ENCODE measurements at regions not wholly inside any gene's neighbourhood (a gene's known extent, or its start where the extent isn't known, plus 50 kb on each side); places are given as distances from the start of the nearest gene placed in this dataset.

DNA sequence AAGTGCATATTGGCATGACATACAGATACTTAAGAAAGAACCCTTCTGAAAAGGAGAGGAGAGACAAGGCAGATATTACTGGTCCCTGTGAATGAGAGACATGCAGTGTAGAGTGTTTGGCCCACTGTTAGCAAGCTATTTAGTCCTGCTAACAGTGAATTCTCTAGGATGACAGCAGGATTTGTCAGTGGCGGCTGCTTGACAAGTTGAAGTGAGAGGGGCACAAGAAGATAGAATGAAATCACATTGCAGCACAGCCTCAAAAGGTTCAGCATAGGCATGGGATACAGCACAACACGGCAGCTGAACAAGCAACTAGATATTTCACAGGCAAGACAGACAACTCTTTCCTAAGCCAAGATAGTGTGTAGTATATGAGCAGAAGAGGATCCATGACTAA lies 407.9 kb downstream of the PLA2G4A start:
- no peak for DNase-seq (ENCODE audit: low read depth in 3 of 3)

- DNase-seq (ENCODE audit: low read depth in 3 of 3), result no peak
These were observed 408.8 kb downstream of the PLA2G4A start for GRCh38 chr1:187237542-187237941.

DNA sequence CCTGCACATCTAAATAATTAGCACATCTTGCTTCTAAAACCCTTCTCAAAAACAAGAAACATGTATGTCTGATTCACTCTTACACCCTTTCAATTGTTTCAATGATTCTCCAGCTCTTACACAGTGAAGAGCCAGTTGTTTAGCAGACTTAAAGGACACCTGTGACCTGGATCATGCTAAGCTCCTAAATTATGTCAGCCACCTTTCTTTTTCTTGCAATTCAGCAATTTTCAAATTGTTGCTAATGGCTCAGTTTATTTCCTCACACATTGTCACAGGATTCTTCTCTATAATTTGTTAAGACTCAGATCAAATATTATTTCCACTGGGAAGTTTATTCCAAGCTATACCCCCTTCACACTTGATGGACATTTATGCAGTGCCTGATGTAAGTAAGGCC lies 413.2 kb downstream of the PLA2G4A start:
- DNase-seq (ENCODE audit: low read depth in 3 of 3), result no peak

DNA sequence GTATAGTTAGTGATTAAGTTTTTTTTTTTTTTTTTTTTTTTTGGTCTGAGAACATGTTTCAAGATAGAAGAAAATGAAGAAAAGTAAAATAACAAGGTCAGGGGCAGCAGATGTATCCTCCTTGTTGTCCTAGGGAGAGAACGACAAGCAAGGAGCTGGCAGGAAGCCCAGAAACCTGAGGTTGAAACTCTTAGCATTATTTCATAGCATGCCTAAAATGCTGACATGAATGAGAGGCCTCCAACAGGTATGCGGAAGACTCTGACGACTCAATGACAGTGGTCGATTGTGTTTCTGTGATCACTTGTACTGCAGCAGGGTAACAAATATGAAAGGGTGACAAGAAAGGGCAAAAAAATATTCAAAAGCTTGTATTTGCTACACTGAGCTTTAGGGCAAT lies 415.9 kb downstream of the PLA2G4A start:
- DNase-seq (ENCODE audit: low read depth in 3 of 3), result no peak

GRCh38 chr1:187245201-187245600 lies 416.5 kb downstream of the PLA2G4A start:
- DNase-seq (ENCODE audit: low read depth in 3 of 3), result no peak

- DNase-seq (ENCODE audit: low read depth in 3 of 3), result no peak
These were observed 420.4 kb downstream of the PLA2G4A start for GRCh38 chr1:187249196-187249595.

- no peak for DNase-seq (ENCODE audit: low read depth in 3 of 3)
These were observed 424.2 kb downstream of the PLA2G4A start for GRCh38 chr1:187252923-187253322.

- no peak for DNase-seq (ENCODE audit: low read depth in 3 of 3)
These were observed 428.7 kb downstream of the PLA2G4A start for GRCh38 chr1:187257476-187257875.

GRCh38 chr1:187261637-187262036 lies 432.9 kb downstream of the PLA2G4A start:
- no peak for DNase-seq (ENCODE audit: low read depth in 3 of 3)

DNA sequence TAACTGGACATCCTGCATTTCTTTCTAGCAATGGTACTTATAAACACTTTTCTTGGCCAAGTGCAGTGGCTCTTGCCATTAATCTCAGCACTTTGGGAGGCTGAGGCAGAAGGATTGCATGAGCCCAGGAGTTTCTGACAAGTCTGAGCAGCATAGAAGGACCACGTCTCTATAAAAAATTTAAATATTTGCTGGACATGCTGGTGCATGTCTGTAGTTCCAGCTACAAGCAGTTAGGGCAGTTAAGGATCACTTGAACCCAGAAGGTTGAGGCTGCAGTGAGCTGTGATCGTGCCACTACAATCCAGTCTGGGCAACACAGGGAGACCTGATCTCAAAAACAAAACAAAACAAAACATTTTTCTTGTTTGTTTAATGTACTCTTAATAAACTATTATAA lies 434.0 kb downstream of the PLA2G4A start:
- no peak for DNase-seq (ENCODE audit: low read depth in 3 of 3)

GRCh38 chr1:187264995-187265602 lies 436.4 kb downstream of the PLA2G4A start:
- no peak for DNase-seq (ENCODE audit: low read depth in 3 of 3)

- DNase-seq (ENCODE audit: low read depth in 3 of 3), result no peak
These were observed 437.3 kb downstream of the PLA2G4A start for GRCh38 chr1:187266051-187266450.

GRCh38 chr1:187267827-187268226 lies 439.1 kb downstream of the PLA2G4A start:
- no peak for DNase-seq (ENCODE audit: low read depth in 3 of 3)

DNA sequence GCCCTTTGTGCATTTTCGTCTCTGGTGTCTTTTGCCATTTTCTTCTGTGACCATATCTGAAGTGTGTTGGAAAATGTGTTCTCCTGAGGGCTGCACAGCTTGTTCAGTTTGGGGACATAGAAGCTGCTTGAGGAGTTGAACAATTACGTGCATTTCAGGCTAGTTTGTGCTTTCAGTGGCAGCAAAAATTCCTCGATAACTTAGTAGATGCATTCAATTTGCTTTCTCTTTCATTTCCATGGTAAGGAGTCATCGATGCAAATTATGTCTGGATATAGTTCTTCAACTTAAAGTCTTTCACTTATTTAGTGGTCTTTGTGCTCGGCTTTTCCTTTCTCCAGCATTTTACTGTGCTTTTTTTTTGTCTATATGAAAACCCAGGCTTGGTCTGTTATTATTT lies 441.5 kb downstream of the PLA2G4A start:
- DNase-seq (ENCODE audit: low read depth in 3 of 3), result no peak

DNA sequence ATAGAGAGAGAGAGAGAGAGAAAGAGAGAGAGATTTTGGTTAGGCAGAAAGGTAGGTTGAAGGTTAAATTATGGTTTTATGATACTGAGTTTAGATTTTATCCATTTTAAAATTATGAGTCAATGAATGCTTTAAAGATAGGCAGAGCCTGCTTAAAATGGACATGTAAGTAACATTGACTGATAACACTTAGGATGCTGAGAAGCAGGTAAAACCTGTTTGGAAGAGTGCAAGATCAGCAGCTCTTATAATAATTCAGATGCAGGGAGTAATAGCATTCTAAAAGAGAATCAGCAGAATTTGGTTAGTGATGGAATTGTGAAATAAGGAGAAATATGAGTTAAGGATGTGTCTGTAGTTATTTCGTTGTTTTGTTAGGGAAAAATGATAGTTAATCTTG lies 446.6 kb downstream of the PLA2G4A start:
- no peak for DNase-seq (ENCODE audit: low read depth in 3 of 3)

GRCh38 chr1:187275985-187276575 lies 447.3 kb downstream of the PLA2G4A start:
- no peak for DNase-seq (ENCODE audit: low read depth in 3 of 3)

DNA sequence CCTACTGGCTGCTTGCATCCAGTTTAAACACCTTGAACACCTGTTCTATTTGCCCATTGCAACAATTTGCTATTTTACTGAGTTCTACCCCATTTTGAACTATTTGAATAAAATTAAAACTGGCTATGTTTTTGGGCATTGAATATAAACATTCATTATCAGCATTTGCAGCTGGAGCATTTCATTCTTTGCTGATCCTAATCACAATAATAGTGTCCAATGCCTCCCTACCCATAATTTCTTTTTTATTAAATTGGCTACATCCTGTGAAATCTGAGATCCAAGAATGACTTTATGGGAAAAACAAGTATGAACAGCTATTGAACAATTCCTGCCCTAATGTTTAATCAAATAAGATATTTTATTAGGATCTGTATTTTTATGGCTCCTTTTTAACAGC lies 447.9 kb downstream of the PLA2G4A start:
- no peak for DNase-seq (ENCODE audit: low read depth in 3 of 3)

DNA sequence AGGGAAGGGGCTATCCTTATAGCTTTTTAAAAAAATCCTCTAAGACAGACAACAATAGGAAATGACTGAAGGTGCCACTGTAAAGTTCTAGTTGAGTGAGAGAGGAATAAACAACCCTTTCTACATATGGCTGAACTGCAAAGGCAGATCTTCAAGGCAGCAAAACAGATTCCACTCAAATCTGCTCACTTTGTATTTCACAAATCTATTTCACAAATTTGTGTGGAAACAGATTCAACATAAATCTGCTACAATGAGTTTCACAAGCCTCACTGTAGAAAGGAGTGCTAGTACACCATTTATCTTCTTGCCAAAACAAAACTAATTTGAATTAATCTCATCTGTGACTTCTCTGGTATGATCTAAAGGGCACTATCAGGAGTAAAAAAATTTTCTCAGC lies 451.3 kb downstream of the PLA2G4A start:
- DNase-seq (ENCODE audit: low read depth in 3 of 3), result no peak

GRCh38 chr1:187281085-187281484 lies 452.3 kb downstream of the PLA2G4A start:
- no peak for DNase-seq (ENCODE audit: low read depth in 3 of 3)

DNA sequence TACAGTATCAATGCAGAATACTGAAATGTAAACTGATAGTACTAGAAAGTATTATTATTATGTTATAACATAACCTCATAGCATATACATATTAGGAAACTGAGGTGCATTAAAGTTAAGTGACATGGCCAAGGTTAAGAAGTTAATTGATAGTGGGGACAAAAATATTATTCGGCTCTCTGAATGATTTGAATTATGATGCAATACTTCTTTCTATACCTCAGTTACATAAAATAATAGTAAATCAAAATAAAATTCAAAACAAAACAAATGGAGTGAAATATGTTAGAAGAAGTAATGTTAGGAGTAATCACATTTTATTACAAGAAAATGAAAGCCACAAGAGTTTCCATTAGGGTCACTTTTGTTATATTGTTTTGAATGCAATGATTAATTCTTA lies 455.2 kb downstream of the PLA2G4A start:
- no peak for DNase-seq (ENCODE audit: low read depth in 3 of 3)

- no peak for DNase-seq (ENCODE audit: low read depth in 3 of 3)
These were observed 465.9 kb downstream of the PLA2G4A start for GRCh38 chr1:187294421-187295201.

DNA sequence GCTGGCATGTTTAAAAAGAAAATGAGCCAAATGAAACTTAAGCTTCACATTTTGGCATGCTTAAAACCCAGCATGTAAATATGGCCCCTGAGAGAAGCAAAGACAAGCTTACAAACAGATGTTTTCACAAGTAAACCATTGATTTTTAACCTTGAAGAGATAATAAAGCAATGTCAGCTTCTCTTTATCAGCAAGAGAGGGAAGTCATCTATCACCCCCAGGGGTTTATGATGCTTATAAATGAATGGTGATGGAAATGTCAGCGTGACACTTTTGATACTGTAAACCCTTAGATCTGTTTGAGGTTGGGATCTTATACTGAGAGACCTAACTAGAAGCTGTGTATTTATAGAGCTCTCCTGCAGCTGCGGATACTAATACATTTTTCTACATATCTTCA lies 471.3 kb downstream of the PLA2G4A start:
- no peak for DNase-seq (ENCODE audit: low read depth in 3 of 3)

DNA sequence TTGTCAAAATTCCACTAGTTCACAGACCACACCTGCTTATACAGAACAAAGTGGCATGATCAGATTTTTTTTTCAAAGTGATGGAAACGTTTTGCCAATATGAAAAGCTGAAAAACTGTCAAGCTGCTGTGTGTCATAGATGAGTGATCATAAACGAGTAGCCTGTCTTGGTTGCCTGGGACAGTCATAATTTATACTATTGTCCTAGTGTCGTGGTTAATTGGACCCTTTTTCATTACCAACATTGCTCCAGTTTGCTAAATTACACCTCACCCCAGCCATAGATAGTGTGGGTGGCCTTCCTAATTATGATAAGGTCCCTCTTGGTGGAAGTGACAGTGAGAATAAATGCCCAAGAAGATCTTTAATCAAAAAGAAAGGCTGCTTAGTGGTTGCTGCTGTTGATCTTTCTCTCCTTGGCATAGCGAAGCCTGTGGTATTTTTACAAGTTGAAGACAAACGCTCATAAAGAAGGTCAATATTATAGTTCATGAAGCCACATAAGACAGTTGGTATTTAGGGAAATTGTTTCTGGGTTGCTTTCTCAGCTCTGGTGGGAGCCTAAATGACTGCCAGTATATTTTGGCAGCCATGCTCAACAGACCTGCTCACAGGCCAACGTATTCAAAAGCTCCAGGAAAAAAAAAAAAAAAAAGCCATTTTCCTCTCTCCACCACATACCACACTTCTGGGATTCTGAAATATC lies 478.1 kb downstream of the PLA2G4A start:
- no peak for DNase-seq (ENCODE audit: low read depth in 3 of 3)

All from stimulated activated CD4-positive, alpha-beta T cell treated with anti-CD3 and anti-CD28 coated beads, TNF-alpha, amount 100 ng/mL, for 48 hours (primary cell).